ENCODE measurements at regions not wholly inside any gene's neighbourhood (a gene's known extent, or its start where the extent isn't known, plus 50 kb on each side); places are given as distances from the start of the nearest gene placed in this dataset.

DNA sequence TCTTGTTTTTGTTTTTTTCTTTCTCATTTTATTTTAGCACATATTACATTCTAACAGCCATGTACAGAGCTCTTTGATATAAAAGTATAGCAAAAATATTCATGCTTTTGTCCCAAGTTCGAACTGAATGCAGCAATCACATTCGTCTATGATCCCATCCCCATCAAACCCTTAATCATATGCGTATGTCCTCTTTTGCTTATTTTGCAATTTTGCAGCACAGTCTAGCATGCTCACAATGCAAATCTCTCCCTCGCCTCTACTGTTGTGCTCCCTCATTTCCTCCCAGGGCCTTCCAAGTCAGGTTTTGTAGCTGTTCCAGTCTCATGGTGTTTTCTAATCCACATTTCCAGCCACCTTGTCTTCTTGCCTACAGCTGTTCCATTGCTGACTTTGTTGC lies 144.6 kb upstream of the VEPH1 start:
- TF ChIP-seq, protein P1, sequence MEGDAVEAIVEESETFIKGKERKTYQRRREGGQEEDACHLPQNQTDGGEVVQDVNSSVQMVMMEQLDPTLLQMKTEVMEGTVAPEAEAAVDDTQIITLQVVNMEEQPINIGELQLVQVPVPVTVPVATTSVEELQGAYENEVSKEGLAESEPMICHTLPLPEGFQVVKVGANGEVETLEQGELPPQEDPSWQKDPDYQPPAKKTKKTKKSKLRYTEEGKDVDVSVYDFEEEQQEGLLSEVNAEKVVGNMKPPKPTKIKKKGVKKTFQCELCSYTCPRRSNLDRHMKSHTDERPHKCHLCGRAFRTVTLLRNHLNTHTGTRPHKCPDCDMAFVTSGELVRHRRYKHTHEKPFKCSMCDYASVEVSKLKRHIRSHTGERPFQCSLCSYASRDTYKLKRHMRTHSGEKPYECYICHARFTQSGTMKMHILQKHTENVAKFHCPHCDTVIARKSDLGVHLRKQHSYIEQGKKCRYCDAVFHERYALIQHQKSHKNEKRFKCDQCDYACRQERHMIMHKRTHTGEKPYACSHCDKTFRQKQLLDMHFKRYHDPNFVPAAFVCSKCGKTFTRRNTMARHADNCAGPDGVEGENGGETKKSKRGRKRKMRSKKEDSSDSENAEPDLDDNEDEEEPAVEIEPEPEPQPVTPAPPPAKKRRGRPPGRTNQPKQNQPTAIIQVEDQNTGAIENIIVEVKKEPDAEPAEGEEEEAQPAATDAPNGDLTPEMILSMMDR (IDR thresholded peaks at IDR 0.05): no peak
- TF ChIP-seq EP300 (IDR thresholded peaks at IDR 0.05) (no peak), POLR2A (IDR thresholded peaks at IDR 0.05) (no peak)

Measured in sigmoid colon (tissue), 4 donors.